T-cell (primary cell): ENCODE measurements at regions not wholly inside any gene's neighbourhood (a gene's known extent, or its start where the extent isn't known, plus 50 kb on each side); places are given as distances from the start of the nearest gene placed in this dataset.

Experiments used
- ATAC-seq, 4 experiments: fragments of 200-7000 bp in 3 of 4; fragments of 150-1000 bp in 1 of 4; cut with Tn5 transposase; replicated peaks in 1 of 4; 1 replicate in 3 of 4; 2 replicates in 1 of 4; pipeline ENCODE4 v1.10.0; 2021; ENCODE audit warnings: moderate library complexity in 3 of 4, mild to moderate bottlenecking in 2 of 4, moderate number of reproducible peaks in 1 of 4
- CTCF ChIA-PET, 2 donors: fragments of 300-600 bp; sonication (Branson Sonifier 250); formaldehyde crosslinking; loops; one replicate each; lab custom pipeline; 2022; ENCODE audit warnings: antibody characterized with exemption in 2 of 2; lab: Charles Lee
- POLR2A ChIA-PET, 2 donors: fragments of 300-600 bp; sonication (Branson Sonifier 250); formaldehyde crosslinking; loops; one replicate each; lab custom pipeline; 2022; ENCODE audit warnings: antibody characterized with exemption in 2 of 2; lab: Charles Lee
- DNase-seq, 35 experiments: peaks; one replicate each; pipeline versions ENCODE4 v3.0.0 to v3.0.0-alpha.2; 2013 to 2023
- H3K27ac ChIP-seq: one replicate; pipeline ENCODE4 v1.5.1; 2013; ENCODE audit warnings: low read length
- H3K27me3 ChIP-seq, 2 experiments: replicated peaks in 1 of 2; 1 replicate in 1 of 2; 2 replicates in 1 of 2; pipeline versions ENCODE4 v1.6.1 to v1.7.0; 2013; ENCODE audit warnings: low read length in 1 of 2, mixed read lengths in 1 of 2; ENCODE audit not compliant: control insufficient read depth in 2 of 2, insufficient read depth in 2 of 2; ENCODE audit errors: extremely low read depth in 1 of 2
- H3K36me3 ChIP-seq, 2 donors: 1 replicate in 1 of 2; 2 replicates in 1 of 2; pipeline versions ENCODE4 v1.6.1 to v1.7.0; 2013; ENCODE audit warnings: low read length in 1 of 2; ENCODE audit not compliant: control insufficient read depth in 2 of 2, insufficient read depth in 1 of 2; ENCODE audit errors: extremely low read depth in 1 of 2
- H3K4me1 ChIP-seq, 2 experiments: 1 replicate in 1 of 2; 2 replicates in 1 of 2; pipeline versions ENCODE4 v1.6.1 to v1.7.0; 2013; ENCODE audit warnings: low read length in 2 of 2, mixed read lengths in 1 of 2; ENCODE audit not compliant: insufficient read depth in 2 of 2, control insufficient read depth in 1 of 2; ENCODE audit errors: extremely low read depth in 1 of 2
- H3K4me3 ChIP-seq, 2 donors: 1 replicate in 1 of 2; 2 replicates in 1 of 2; pipeline versions ENCODE4 v1.5.1 to v1.7.0; 2013; ENCODE audit warnings: mild to moderate bottlenecking in 2 of 2, low read length in 1 of 2, moderate library complexity in 1 of 2; ENCODE audit not compliant: control insufficient read depth in 1 of 2; ENCODE audit errors: extremely low read depth in 1 of 2
- H3K9me3 ChIP-seq: 2 replicates; pipeline ENCODE4 v1.7.0; 2013
- H3K27ac Mint-ChIP-seq, 2 donors: one replicate each; pipeline ENCODE4 v1.8.0; 2020 to 2021; ENCODE audit warnings: mild to moderate bottlenecking in 2 of 2, mixed read lengths in 2 of 2
- H3K27me3 Mint-ChIP-seq, 2 donors: one replicate each; pipeline ENCODE4 v1.8.0; 2021 to 2022; ENCODE audit warnings: mixed read lengths in 2 of 2
- H3K36me3 Mint-ChIP-seq: one replicate; pipeline ENCODE4 v1.8.0; 2021; ENCODE audit warnings: mixed read lengths
- H3K4me1 Mint-ChIP-seq, 3 donors: one replicate each; pipeline ENCODE4 v1.8.0; 2020 to 2022; ENCODE audit warnings: mixed read lengths in 3 of 3, mild to moderate bottlenecking in 1 of 3
- H3K4me3 Mint-ChIP-seq, 3 donors: one replicate each; pipeline ENCODE4 v1.8.0; 2020 to 2022; ENCODE audit warnings: mild to moderate bottlenecking in 3 of 3, mixed read lengths in 3 of 3, moderate library complexity in 3 of 3
- H3K9me3 Mint-ChIP-seq, 3 donors: one replicate each; pipeline ENCODE4 v1.8.0; 2020 to 2022; ENCODE audit warnings: mixed read lengths in 3 of 3
- WGBS: methylation state at CpG from one replicate; pipeline ENCODE4 v1.1.5; 2013; ENCODE audit warnings: missing lambda C conversion rate; ENCODE audit not compliant: insufficient coverage; 5-methylcytosine and 5-hydroxymethylcytosine counted together

DNA sequence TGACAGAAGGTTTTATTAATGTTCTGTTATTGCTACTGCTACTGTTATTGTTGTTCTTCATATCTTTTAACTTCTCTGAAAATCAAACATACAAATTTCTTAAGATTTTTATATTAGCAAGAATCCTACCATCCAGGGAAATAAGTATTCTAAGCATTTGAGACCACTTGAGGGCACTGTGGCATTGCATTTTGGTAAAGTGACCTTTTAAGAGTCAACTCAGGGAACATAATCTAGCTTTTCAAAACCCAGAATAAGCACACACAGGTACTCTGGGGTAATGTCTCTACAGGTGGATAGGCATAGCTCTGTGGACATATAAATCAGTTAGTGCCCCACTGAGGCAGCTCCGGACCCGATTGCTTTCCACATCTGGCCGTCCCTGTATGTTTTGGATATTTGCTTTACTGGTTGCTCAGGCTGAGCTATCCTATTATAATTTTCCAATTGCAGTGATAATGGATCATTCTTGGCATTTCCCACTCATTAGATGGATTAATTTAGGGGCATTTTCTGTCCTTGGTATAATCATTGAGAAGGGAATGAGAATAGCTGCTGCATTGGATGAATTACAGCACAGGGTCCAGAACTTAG, 1425.1 kb upstream of the CDH8 start:
- CTCF ChIA-PET = no interaction called here
- H3K27ac ChIP-seq = no peak overlapping the region
- H3K27me3 Mint-ChIP-seq = no peaks in the 10 kb centered on the region
- no peaks in the 10 kb centered on the region for H3K36me3 Mint-ChIP-seq
- H3K4me3 ChIP-seq = no peak overlapping the region
- H3K36me3 ChIP-seq = no peaks in the 10 kb centered on the region
- WGBS = no CpG with 5 or more reads among the region's 3 CpGs
- H3K9me3 ChIP-seq = no peaks in the 10 kb centered on the region
- H3K4me3 Mint-ChIP-seq = no peak overlapping the region
- no peaks in the 10 kb centered on the region for H3K4me1 ChIP-seq
- ATAC-seq = no peak
- DNase-seq = no peak
- POLR2A ChIA-PET = no interaction called here
- no peaks in the 10 kb centered on the region for H3K27me3 ChIP-seq
- H3K27ac Mint-ChIP-seq = no peak overlapping the region
- H3K9me3 Mint-ChIP-seq = peaks cover 29 to 55% (median 41%) of the 10 kb centered on the region in 3 donors
- no peaks in the 10 kb centered on the region for H3K4me1 Mint-ChIP-seq

DNA sequence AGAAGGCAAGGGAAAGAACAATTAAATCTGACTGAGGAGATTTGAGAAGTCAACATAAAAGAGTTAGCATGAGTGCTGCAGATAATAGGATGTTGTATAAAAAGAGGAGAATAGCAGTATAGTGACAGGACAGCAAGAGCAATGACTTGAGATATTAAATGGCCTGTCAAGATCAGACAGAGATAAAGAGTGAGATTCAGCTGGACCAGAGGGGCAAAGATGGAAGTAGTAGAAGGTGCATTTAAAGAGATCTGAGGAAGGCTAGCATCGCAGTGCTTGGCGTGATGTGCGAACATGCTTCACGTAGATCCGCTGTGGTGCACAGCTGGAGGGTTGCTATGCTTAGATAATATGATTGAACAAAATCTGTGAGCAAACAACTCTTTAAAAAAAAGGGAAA, 1422.6 kb upstream of the CDH8 start:
- no peak for DNase-seq
- ATAC-seq = no peak
- no peak overlapping the region for H3K27ac Mint-ChIP-seq
- Histone ChIP-seq H3K36me3 (no peaks in the 10 kb centered on the region), H3K4me3 (no peak overlapping the region), H3K9me3 (no peaks in the 10 kb centered on the region), H3K27ac (no peak overlapping the region), H3K4me1 (no peaks in the 10 kb centered on the region), H3K27me3 (no peaks in the 10 kb centered on the region)
- WGBS = 100% methylated on average over 2 of the region's 5 CpGs
- ChIA-PET CTCF (no interaction called here), POLR2A (no interaction called here)
- no peaks in the 10 kb centered on the region for H3K27me3 Mint-ChIP-seq
- no peak overlapping the region for H3K4me3 Mint-ChIP-seq
- no peaks in the 10 kb centered on the region for H3K36me3 Mint-ChIP-seq
- peaks cover 15 to 46% (median 37%) of the 10 kb centered on the region in 3 donors for H3K9me3 Mint-ChIP-seq
- no peaks in the 10 kb centered on the region for H3K4me1 Mint-ChIP-seq

DNA sequence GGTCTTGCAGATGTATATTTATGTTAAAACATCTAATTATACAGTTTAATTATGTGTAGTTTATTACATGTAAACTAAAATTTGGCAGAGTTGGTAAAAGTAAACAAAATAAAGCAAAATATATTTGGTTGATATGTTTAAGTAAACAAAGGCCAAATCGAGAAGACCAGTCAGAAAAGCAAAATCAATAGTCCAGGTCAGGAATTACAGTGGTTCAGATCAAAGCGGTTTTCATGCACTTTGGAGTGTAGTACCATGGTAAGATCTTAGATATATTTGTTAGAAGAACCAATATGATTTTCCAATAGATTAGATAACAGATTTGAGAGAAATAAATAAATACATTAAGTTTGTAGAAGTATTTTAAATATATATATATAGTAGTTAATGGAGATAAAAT, 1421.6 kb upstream of the CDH8 start:
- Mint-ChIP-seq H3K36me3 (no peaks in the 10 kb centered on the region), H3K4me3 (no peak overlapping the region), H3K4me1 (no peaks in the 10 kb centered on the region), H3K9me3 (peaks cover 9 to 45% (median 42%) of the 10 kb centered on the region in 3 donors), H3K27ac (no peak overlapping the region), H3K27me3 (no peaks in the 10 kb centered on the region)
- Histone ChIP-seq H3K4me1 (no peaks in the 10 kb centered on the region), H3K4me3 (no peak overlapping the region), H3K36me3 (no peaks in the 10 kb centered on the region), H3K27me3 (no peaks in the 10 kb centered on the region), H3K9me3 (no peaks in the 10 kb centered on the region), H3K27ac (no peak overlapping the region)
- CTCF ChIA-PET = no interaction called here
- DNase-seq (no peak), ATAC-seq (no peak)
- 63% methylated on average over 1 of the region's 2 CpGs for WGBS
- POLR2A ChIA-PET = no interaction called here

DNA sequence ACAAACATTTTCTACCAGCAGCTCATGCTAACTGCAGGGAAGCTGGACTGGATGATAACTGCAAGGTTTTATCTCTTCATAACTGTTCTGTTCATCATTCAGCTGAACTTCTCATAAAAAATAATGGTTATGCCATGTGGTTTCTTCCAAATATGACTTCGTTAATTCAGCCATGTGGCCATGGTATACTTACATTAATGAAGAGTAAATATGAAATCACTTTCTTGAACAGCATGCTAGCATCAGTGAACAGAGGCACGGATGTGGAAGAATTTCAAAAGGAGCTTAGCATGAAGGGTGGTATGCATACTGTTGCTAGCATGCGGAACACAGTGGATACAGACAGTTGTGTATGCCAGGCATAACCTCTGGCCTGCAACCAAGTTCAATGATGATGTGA, 1417.0 kb upstream of the CDH8 start:
- Mint-ChIP-seq H3K4me3 (no peak overlapping the region), H3K9me3 (peaks cover 4 to 44% (median 44%) of the 10 kb centered on the region in 3 donors), H3K27ac (no peak overlapping the region), H3K4me1 (no peaks in the 10 kb centered on the region), H3K36me3 (no peaks in the 10 kb centered on the region), H3K27me3 (no peaks in the 10 kb centered on the region)
- Histone ChIP-seq H3K9me3 (no peaks in the 10 kb centered on the region), H3K27me3 (no peaks in the 10 kb centered on the region), H3K4me3 (no peak overlapping the region), H3K27ac (no peak overlapping the region), H3K36me3 (no peaks in the 10 kb centered on the region), H3K4me1 (no peaks in the 10 kb centered on the region)
- 100% methylated on average over 1 of the region's 3 CpGs for whole genome bisulfite sequencing
- ATAC-seq = no peak
- CTCF ChIA-PET = no interaction called here
- no peak for DNase-seq
- POLR2A ChIA-PET = no interaction called here

DNA sequence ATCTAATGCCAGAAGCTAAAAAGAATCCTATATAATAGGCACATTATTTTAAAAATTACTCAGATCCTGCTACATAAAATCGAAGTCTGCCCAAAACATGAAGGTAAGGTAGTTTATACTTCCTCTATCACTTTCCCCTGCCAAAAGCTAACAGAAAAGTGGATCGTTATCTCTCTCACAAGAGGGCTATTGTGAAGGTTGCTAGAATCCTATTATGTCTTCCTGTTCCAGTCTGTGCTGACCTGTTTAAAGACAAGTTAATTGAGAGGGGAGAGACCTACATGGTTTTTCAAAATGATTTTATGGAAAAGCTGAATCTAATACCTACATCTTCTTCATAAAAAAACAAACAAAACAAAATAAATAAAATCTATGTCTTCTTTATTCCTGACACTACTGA, 1410.9 kb upstream of the CDH8 start:
- Histone ChIP-seq H3K36me3 (no peaks in the 10 kb centered on the region), H3K4me1 (no peaks in the 10 kb centered on the region), H3K9me3 (no peaks in the 10 kb centered on the region), H3K27me3 (no peaks in the 10 kb centered on the region), H3K27ac (no peak overlapping the region), H3K4me3 (no peak overlapping the region)
- no peaks in the 10 kb centered on the region for H3K27me3 Mint-ChIP-seq
- peaks cover 7 to 33% (median 21%) of the 10 kb centered on the region in 3 donors for H3K9me3 Mint-ChIP-seq
- H3K4me3 Mint-ChIP-seq = no peak overlapping the region
- ATAC-seq = no peak
- POLR2A ChIA-PET = no interaction called here
- H3K4me1 Mint-ChIP-seq = no peaks in the 10 kb centered on the region
- no peaks in the 10 kb centered on the region for H3K36me3 Mint-ChIP-seq
- no peak overlapping the region for H3K27ac Mint-ChIP-seq
- DNase-seq = no peak
- no CpG with 5 or more reads among the region's 2 CpGs for WGBS
- CTCF ChIA-PET = no interaction called here

DNA sequence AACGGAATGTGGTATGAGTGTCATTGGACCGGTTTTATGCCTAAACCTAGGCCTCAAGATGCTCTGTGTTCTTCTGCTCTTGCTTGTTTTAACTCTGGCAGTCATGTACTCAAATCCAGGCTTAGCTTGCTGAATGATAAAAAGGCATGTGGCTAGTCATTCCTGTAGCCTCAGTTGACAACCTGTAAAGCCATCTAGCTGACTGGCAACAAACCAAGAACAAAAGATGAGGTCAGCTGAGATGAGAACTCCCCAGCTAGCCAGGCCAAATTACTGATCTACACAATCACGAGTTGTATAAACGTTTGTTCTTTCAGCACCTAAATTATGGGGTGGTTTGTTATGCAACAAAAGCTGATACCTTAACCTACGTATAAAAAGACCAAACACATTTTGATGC, 1406.0 kb upstream of the CDH8 start:
- ChIA-PET CTCF (interaction anchor here in 1 of 2 donors (0.7 kb wide), 1 partner anchor 834 kb away, joined by 3 read pairs; no protein-coding TSS in a partner anchor), POLR2A (no interaction called here)
- Histone ChIP-seq H3K4me3 (no peak overlapping the region), H3K27me3 (no peaks in the 10 kb centered on the region), H3K36me3 (no peaks in the 10 kb centered on the region), H3K9me3 (no peaks in the 10 kb centered on the region), H3K27ac (no peak overlapping the region), H3K4me1 (no peaks in the 10 kb centered on the region)
- H3K36me3 Mint-ChIP-seq = no peaks in the 10 kb centered on the region
- H3K27me3 Mint-ChIP-seq = no peaks in the 10 kb centered on the region
- H3K4me1 Mint-ChIP-seq = no peaks in the 10 kb centered on the region
- no peak overlapping the region for H3K4me3 Mint-ChIP-seq
- 92% methylated on average over 2 of the region's 5 CpGs for WGBS
- no peak for ATAC-seq
- H3K27ac Mint-ChIP-seq = no peak overlapping the region
- H3K9me3 Mint-ChIP-seq = peaks cover 10 to 34% (median 15%) of the 10 kb centered on the region in 3 donors
- DNase-seq = no peak
